ENCODE measurements at regions not wholly inside any gene's neighbourhood (a gene's known extent, or its start where the extent isn't known, plus 50 kb on each side); places are given as distances from the start of the nearest gene placed in this dataset.

GRCh38 chr5:143469125-143469524 lies 65.6 kb upstream of the NR3C1 start:
- TF ChIP-seq, protein P1, sequence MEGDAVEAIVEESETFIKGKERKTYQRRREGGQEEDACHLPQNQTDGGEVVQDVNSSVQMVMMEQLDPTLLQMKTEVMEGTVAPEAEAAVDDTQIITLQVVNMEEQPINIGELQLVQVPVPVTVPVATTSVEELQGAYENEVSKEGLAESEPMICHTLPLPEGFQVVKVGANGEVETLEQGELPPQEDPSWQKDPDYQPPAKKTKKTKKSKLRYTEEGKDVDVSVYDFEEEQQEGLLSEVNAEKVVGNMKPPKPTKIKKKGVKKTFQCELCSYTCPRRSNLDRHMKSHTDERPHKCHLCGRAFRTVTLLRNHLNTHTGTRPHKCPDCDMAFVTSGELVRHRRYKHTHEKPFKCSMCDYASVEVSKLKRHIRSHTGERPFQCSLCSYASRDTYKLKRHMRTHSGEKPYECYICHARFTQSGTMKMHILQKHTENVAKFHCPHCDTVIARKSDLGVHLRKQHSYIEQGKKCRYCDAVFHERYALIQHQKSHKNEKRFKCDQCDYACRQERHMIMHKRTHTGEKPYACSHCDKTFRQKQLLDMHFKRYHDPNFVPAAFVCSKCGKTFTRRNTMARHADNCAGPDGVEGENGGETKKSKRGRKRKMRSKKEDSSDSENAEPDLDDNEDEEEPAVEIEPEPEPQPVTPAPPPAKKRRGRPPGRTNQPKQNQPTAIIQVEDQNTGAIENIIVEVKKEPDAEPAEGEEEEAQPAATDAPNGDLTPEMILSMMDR (IDR thresholded peaks at IDR 0.05), result no peak
- no peak for TF ChIP-seq EZH2 (IDR thresholded peaks at IDR 0.05)
- TF ChIP-seq EZH2phosphoT487 (IDR thresholded peaks at IDR 0.05), result no peak
